Tibial nerve (tissue), 3 donors: ENCODE measurements at regions not wholly inside any gene's neighbourhood (a gene's known extent, or its start where the extent isn't known, plus 50 kb on each side); places are given as distances from the start of the nearest gene placed in this dataset.

Source experiments
- POLR2A ChIP-seq, 2 donors: fragments of 450-650 bp; IDR thresholded peaks; one replicate each; pipeline ENCODE4 v1.6.1; 2017; ENCODE audit warnings: antibody characterized with exemption in 2 of 2, mild to moderate bottlenecking in 2 of 2, moderate library complexity in 2 of 2
- TF ChIP-seq, protein P1 (sequence below), 5 experiments: fragments of 200-600 bp in 3 of 5; fragments of 450-650 bp in 2 of 5; sonication (generic) in 3 of 5; IDR thresholded peaks; one replicate each; pipeline ENCODE4 v1.5.1; 2016 to 2019; ENCODE audit warnings: antibody characterized with exemption in 5 of 5, mild to moderate bottlenecking in 3 of 5, moderate library complexity in 2 of 5

GRCh38 chr7:52325237-52325636 lies 710.2 kb upstream of the POM121L12 start:
- TF ChIP-seq, protein P1, sequence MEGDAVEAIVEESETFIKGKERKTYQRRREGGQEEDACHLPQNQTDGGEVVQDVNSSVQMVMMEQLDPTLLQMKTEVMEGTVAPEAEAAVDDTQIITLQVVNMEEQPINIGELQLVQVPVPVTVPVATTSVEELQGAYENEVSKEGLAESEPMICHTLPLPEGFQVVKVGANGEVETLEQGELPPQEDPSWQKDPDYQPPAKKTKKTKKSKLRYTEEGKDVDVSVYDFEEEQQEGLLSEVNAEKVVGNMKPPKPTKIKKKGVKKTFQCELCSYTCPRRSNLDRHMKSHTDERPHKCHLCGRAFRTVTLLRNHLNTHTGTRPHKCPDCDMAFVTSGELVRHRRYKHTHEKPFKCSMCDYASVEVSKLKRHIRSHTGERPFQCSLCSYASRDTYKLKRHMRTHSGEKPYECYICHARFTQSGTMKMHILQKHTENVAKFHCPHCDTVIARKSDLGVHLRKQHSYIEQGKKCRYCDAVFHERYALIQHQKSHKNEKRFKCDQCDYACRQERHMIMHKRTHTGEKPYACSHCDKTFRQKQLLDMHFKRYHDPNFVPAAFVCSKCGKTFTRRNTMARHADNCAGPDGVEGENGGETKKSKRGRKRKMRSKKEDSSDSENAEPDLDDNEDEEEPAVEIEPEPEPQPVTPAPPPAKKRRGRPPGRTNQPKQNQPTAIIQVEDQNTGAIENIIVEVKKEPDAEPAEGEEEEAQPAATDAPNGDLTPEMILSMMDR (IDR thresholded peaks at IDR 0.05): no peak
- TF ChIP-seq POLR2A (IDR thresholded peaks at IDR 0.05): no peak
